HG02588 (cell line): ENCODE measurements at regions not wholly inside any gene's neighbourhood (a gene's known extent, or its start where the extent isn't known, plus 50 kb on each side); places are given as distances from the start of the nearest gene placed in this dataset.

Experiments
- ATAC-seq: cut with Tn5 transposase; IDR thresholded peaks from one replicate; pipeline ENCODE4 v1.9.1; 2021; ENCODE audit warnings: mild to moderate bottlenecking, moderate library complexity; ENCODE audit not compliant: unreplicated experiment

- ATAC-seq, result no peak
Measured at GRCh38 chr10:5305374-5305773, 59.4 kb upstream of the UCN3 start.

DNA sequence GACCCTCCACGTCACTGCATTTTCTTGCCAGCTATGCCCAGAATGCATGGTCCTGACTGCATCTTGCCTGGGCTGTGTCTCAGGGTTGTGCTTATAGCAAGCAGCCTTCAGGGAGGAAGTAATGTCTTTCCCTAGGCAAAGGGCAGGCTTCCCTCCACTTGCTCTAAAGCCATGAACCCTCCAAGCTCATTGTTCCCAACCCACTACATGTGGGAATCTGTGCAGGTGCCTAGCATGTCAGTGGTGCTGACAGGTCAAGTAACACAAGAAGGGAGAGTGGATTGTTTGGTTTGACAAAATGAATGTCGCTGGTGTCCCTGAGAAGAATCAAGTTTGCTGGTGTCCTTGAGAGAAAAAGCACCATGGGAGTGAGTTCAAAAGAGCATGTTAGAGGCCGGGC, 53.9 kb upstream of the UCN3 start:
- ATAC-seq, result no peak

- ATAC-seq, result no peak
Measured at GRCh38 chr10:5311617-5312016, 53.1 kb upstream of the UCN3 start.

DNA sequence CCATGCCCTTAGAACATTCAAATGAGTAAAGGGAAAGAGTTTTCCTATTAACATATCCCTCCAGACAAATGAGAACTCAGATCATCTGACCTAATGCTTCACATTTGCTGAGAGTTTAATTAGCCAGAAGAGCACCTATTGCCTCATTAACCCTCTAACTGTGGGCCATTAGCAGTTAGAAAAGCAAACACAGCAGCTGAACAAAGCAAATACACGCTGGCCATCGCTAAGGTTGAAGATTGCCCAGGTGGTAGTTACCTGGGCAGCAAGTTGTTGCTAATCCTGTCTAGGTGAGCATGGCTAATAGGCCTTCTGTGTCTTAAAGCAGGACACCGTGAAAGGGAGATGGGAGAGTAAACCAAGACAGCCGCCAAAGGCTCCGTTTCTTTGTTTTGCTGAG, 49.9 kb upstream of the UCN3 start:
- ATAC-seq, result no peak
